Erythroblast (primary cell): ENCODE measurements at regions not wholly inside any gene's neighbourhood (a gene's known extent, or its start where the extent isn't known, plus 50 kb on each side); places are given as distances from the start of the nearest gene placed in this dataset.

ENCODE experiments used
- GATA1 ChIP-seq: IDR thresholded peaks from 2 replicates; pipeline ENCODE4 v1.6.1; 2011; ENCODE audit warnings: low read depth, mild to moderate bottlenecking, control low read depth, low read length, moderate library complexity
- POLR2A ChIP-seq: IDR thresholded peaks from 2 replicates; pipeline ENCODE4 v1.6.1; 2011; ENCODE audit warnings: mild to moderate bottlenecking, low read length

DNA sequence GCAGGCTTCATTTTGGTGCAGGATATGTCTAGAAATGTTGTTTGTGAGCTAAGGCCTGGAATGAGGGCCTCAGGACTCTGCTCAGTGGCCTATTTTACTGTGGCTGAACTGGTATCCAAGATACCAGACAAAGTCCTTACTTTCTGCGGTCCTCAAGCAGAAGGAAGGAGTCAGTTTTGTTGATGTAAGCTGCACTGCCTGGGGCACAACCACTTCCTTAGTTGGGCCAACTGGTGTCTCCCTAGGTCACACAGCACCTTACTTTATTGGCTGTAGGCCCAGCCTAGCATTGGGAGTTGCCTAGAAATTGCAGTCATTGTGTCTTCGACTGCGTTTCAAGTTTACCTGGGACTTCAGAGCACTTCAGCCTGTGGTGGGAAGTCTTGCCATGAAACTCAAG, 1322.7 kb downstream of the AMY1C start:
- no peak for TF ChIP-seq POLR2A
- no peak for TF ChIP-seq GATA1
